ENCODE measurements at regions not wholly inside any gene's neighbourhood (a gene's known extent, or its start where the extent isn't known, plus 50 kb on each side); places are given as distances from the start of the nearest gene placed in this dataset.

GRCh38 chr17:70608957-70609356 lies 439.6 kb downstream of the KCNJ2 start:
- no TSS peak for BruUV-seq (replicated peaks)
- Histone ChIP-seq H3K9me3 (ENCODE audit: control insufficient read depth, insufficient read depth, low read depth, low read length) (no peaks in the 10 kb centered on the region), H3K4me3 (ENCODE audit: low read depth in 2 of 2, low read length in 2 of 2) (no peak overlapping the region), H3K4me1 (ENCODE audit: control insufficient read depth, insufficient read depth, low read length) (no peaks in the 10 kb centered on the region), H3K27ac (ENCODE audit: low read length) (no peak overlapping the region), H3K27me3 (ENCODE audit: control insufficient read depth, insufficient read depth, low read length) (0 out of 2 replicates have a peak, but pooled peaks cover 4% of the 10 kb centered on the region), H3K36me3 (ENCODE audit: control insufficient read depth, insufficient read depth, low read length) (no peaks in the 10 kb centered on the region)
- POLR2A ChIA-PET: no interaction called here
- intact Hi-C loops (cut with micrococcal nuclease; ENCODE audit: unreplicated experiment): no loop called here
- in situ Hi-C loops (cut with HindIII; ENCODE audit: low pct_unique_long_range_greater_than_20kb, low sequenced_read_pairs): no loop called here
- no peak for DNase-seq (ENCODE audit: low read depth, low spot score)
- CTCF ChIA-PET: no interaction called here
- ATAC-seq: no peak
- TF ChIP-seq CTCF (IDR thresholded peaks at IDR 0.05) (no peak), POLR2AphosphoS5 (IDR thresholded peaks at IDR 0.05; ENCODE audit: low read depth, low read length) (no peak), REST (IDR thresholded peaks at IDR 0.05; ENCODE audit: insufficient read depth in 1 of 2, low read depth in 2 of 2, low read length in 1 of 2) (no peak)

GRCh38 chr17:70609566-70609965 lies 440.2 kb downstream of the KCNJ2 start:
- no TSS peak for BruUV-seq (replicated peaks)
- no peaks in the 10 kb centered on the region for H3K9me3 ChIP-seq (ENCODE audit: control insufficient read depth, insufficient read depth, low read depth, low read length)
- no peak overlapping the region for H3K4me3 ChIP-seq (ENCODE audit: low read depth in 2 of 2, low read length in 2 of 2)
- ATAC-seq (no peak), DNase-seq (ENCODE audit: low read depth, low spot score) (no peak)
- CTCF ChIA-PET: no interaction called here
- no peak for TF ChIP-seq CTCF (IDR thresholded peaks at IDR 0.05)
- TF ChIP-seq REST (IDR thresholded peaks at IDR 0.05; ENCODE audit: insufficient read depth in 1 of 2, low read depth in 2 of 2, low read length in 1 of 2): no peak
- no peak for TF ChIP-seq TCF7L2 (IDR thresholded peaks at IDR 0.05; ENCODE audit: low read depth, low read length)
- TF ChIP-seq POLR2AphosphoS5 (IDR thresholded peaks at IDR 0.05; ENCODE audit: low read depth, low read length): no peak
- TF ChIP-seq SIN3A (IDR thresholded peaks at IDR 0.05; ENCODE audit: borderline replicate concordance, insufficient read depth, low read depth, low read length): no peak
- intact Hi-C loops (cut with micrococcal nuclease; ENCODE audit: unreplicated experiment): no loop called here
- POLR2A ChIA-PET: no interaction called here
- H3K36me3 ChIP-seq (ENCODE audit: control insufficient read depth, insufficient read depth, low read length): no peaks in the 10 kb centered on the region
- H3K27me3 ChIP-seq (ENCODE audit: control insufficient read depth, insufficient read depth, low read length): 0 out of 2 replicates have a peak, but pooled peaks cover 4% of the 10 kb centered on the region
- no peak overlapping the region for H3K27ac ChIP-seq (ENCODE audit: low read length)
- in situ Hi-C loops (cut with HindIII; ENCODE audit: low pct_unique_long_range_greater_than_20kb, low sequenced_read_pairs): no loop called here
- H3K4me1 ChIP-seq (ENCODE audit: control insufficient read depth, insufficient read depth, low read length): no peaks in the 10 kb centered on the region

Data from Panc1 (cell line).